D721Med (cell line): ENCODE measurements at regions not wholly inside any gene's neighbourhood (a gene's known extent, or its start where the extent isn't known, plus 50 kb on each side); places are given as distances from the start of the nearest gene placed in this dataset.

Experiments used
- DNase-seq: peaks from one replicate; pipeline ENCODE4 v3.0.0; 2011; ENCODE audit warnings: low spot score; ENCODE audit not compliant: insufficient read length
- FAIRE-seq: peaks from 2 replicates; lab custom pipeline; 2011; peaks lifted over from hg19 to GRCh38; lab: Jason Lieb, UNC
- TF ChIP-seq, protein P1 (sequence below): IDR thresholded peaks from 2 replicates; pipeline ENCODE4 v1.5.1; 2012; ENCODE audit warnings: mild to moderate bottlenecking, control low read depth; ENCODE audit not compliant: insufficient read depth; ENCODE audit errors: missing control alignments

DNA sequence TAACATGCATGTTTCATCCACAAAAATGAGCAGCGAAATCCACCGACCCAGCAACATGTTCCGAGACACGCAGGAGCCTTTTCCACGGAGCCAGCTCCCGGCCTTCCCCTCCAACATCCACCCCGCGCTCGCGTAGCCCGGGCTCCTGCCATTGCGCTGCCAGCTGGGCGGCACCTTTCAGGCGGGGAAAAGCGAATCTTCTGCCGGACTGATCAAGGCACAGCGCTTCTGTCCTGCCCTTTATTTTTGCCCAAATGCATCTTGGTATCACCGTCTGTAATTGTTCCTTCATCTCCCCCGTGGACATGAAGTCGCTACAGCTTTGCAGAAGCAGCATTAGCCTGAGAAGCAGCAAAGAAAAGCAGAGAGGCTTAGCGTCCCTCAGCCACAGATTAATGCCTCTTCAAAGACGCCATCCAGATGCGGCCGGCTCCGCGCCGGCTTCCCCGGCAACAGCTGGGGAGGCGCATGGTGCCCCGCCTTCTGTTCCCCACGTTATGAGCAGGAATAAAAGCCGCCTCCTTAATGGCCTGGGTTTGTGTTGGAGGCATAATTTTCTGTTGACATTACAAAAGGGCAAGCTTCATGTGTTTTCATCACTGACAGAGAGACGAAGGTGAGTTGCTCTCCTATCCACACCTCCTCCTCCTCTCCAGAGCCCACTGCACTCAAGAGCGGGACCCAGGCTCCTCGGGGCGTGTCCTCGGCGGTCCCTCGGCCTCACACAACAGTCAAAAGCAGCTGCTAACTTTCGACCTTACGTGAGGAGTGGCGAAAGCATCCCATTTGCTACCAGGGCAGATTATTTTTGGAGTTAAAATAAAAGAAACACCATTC lies 122.1 kb upstream of the SALL3 start:
- FAIRE-seq, result no peak

DNA sequence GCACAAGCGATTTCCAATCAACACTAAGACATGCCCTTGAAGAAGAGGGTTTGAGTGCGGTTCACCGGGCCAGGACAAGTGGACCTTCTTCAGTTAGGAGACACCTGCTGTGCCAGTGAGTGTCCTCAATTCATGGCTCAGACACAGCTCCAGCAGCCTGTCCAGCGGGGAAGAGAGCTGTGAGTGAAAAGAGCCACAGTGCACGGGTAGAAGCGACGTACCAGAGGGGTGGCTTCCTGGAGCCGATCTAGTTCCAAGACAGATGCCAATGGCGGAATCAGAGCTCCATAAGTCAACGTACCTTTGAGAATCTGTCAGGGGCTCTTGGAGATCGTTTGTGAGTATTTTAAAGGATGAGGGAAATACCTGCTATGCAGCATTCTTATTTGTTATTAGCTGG lies 119.9 kb upstream of the SALL3 start:
- DNase-seq (no peak), FAIRE-seq (no peak)
- TF ChIP-seq, protein P1, sequence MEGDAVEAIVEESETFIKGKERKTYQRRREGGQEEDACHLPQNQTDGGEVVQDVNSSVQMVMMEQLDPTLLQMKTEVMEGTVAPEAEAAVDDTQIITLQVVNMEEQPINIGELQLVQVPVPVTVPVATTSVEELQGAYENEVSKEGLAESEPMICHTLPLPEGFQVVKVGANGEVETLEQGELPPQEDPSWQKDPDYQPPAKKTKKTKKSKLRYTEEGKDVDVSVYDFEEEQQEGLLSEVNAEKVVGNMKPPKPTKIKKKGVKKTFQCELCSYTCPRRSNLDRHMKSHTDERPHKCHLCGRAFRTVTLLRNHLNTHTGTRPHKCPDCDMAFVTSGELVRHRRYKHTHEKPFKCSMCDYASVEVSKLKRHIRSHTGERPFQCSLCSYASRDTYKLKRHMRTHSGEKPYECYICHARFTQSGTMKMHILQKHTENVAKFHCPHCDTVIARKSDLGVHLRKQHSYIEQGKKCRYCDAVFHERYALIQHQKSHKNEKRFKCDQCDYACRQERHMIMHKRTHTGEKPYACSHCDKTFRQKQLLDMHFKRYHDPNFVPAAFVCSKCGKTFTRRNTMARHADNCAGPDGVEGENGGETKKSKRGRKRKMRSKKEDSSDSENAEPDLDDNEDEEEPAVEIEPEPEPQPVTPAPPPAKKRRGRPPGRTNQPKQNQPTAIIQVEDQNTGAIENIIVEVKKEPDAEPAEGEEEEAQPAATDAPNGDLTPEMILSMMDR, result no peak

More for the DNA sequence above, 122.1 kb upstream of the SALL3 start:
- no peak for DNase-seq
- TF ChIP-seq, protein P1, result no peak

DNA sequence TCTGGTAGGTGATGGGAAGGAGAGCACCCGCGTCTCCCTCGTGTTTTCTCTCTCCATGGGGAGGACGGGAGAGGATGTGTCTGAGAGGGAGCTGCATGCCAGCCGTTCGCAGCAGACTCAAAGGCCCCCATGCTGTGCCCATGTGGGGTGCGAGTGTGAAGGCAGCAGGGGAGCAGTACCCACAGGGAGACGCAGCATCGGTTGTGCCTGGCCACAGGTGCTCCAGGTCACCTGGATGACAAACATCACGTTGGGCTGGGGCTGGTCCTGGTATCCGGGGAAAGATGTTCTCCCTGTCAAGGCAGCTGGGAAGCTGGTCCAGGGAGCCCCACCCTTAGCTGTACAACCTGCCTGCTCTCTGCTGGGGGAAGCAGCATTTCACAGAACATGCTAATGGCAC lies 119.5 kb upstream of the SALL3 start:
- TF ChIP-seq, protein P1, result no peak
- DNase-seq (no peak), FAIRE-seq (no peak)

DNA sequence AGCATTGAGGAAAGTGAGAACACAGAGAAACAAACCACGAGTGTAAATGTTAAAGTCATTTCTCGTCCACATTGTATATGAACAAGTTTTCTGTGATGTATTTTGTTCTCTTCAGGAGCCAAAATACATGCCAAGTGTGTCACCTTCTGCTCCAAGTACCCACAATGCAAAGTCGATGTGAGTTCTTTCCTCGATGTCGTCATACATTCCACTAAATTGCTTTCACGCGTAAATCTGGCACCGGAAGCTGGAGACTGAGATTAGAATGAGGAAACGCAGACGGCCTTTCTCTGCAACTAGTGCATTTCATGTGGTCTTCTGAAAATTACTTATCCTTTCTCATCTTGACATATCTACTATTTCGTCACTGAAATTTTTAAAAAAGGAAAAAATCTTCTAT lies 118.5 kb upstream of the SALL3 start:
- no peak for DNase-seq
- TF ChIP-seq, protein P1, result no peak
- FAIRE-seq, result no peak

DNA sequence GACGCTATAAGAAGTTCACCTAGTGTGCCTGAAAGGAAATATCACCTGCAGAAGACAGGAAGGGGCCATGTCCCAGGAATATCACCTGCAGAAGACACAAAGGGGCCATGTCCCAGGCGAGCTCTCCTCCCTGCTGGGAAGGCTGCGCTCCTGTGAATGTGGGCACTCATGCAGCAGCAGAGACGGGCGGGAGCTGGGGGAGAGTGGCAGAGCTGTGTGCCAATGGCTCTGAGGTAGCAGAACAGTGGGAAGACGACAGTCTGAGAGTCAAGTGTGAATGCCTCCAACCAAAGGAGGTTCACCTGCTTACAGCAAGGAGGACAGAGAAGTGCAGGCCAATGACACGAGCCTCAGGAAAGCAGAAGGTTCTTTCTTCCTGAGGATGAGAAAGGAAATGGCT lies 117.9 kb upstream of the SALL3 start:
- DNase-seq (no peak), FAIRE-seq (no peak)
- TF ChIP-seq, protein P1, result no peak

DNA sequence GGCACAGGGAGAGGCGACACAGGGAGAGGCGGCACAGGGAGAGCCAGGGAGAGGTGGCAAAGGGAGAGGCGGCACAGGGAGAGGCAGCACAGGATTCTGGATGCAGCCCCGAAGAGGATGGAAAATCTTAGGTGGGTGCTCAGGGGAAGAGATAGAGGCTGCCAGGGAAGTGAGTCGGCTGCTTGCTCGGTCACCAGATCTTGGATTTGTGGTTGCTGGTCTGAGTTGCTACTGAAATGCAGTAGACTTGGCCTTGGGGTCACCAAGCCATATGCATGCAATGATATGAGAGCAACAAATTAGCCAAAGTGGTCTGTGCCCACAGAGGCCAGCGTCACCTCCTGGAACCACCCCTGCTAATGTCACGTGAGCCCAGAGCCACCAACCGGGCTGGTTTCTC lies 117.2 kb upstream of the SALL3 start:
- TF ChIP-seq, protein P1, result no peak
- no peak for FAIRE-seq
- DNase-seq, result no peak

DNA sequence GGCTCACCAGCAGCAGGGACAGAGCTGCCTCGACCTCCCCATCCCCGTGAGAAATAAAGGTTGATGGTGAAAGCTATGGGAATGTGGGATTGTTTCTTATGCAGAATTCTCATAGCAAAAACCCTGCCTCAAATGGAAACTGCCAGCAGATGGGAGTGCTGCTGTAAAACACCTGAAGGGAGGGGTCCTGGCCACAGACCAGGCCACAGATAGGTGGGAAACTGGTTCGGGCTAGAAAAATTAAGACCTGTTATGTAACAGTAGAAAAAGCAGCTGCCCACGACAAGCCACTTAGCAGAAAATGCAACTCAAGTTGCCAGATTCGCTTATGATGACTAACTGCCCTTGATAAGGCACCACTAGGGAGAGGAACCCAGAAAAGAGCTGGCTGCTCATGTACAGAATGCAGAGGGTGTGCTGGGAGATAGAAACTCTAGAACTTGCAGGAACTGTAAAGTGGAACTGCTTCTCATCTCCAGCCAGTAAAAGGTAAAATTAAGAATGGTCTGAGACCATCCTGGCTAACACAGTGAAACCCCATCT lies 114.5 kb upstream of the SALL3 start:
- DNase-seq (no peak), FAIRE-seq (no peak)
- TF ChIP-seq, protein P1, result no peak
